Duodenal mucosa (tissue), 2 donors: ENCODE measurements at regions not wholly inside any gene's neighbourhood (a gene's known extent, or its start where the extent isn't known, plus 50 kb on each side); places are given as distances from the start of the nearest gene placed in this dataset.
"Not testable (repeated sequence)": the region's sequence is repeated elsewhere in the genome, so short reads cannot be mapped to it uniquely, and the experiment has no call there.

ENCODE experiments used
- H3K27ac ChIP-seq: one replicate; pipeline ENCODE4 v1.7.0; 2013; ENCODE audit warnings: low read depth, low read length
- H3K27me3 ChIP-seq, 2 donors: one replicate each; pipeline ENCODE4 v1.7.0; 2013; ENCODE audit warnings: low read length in 2 of 2, control low read depth in 1 of 2; ENCODE audit not compliant: insufficient read depth in 2 of 2, control insufficient read depth in 1 of 2
- H3K36me3 ChIP-seq, 2 donors: one replicate each; pipeline ENCODE4 v1.7.0; 2013; ENCODE audit warnings: low read length in 2 of 2, control low read depth in 1 of 2; ENCODE audit not compliant: insufficient read depth in 2 of 2, control insufficient read depth in 1 of 2
- H3K4me1 ChIP-seq, 2 donors: one replicate each; pipeline ENCODE4 v1.7.0; 2013; ENCODE audit warnings: low read length in 2 of 2, control low read depth in 1 of 2; ENCODE audit not compliant: insufficient read depth in 2 of 2, control insufficient read depth in 1 of 2
- H3K4me3 ChIP-seq, 2 donors: one replicate each; pipeline ENCODE4 v1.7.0; 2013; ENCODE audit warnings: low read length in 2 of 2, low read depth in 1 of 2
- H3K9ac ChIP-seq, 2 donors: one replicate each; pipeline ENCODE4 v1.7.0; 2013; ENCODE audit warnings: low read length in 2 of 2, low read depth in 1 of 2
- H3K9me3 ChIP-seq, 2 donors: one replicate each; pipeline ENCODE4 v1.7.0; 2013; ENCODE audit warnings: low read length in 2 of 2, control low read depth in 1 of 2; ENCODE audit not compliant: control insufficient read depth in 1 of 2

DNA sequence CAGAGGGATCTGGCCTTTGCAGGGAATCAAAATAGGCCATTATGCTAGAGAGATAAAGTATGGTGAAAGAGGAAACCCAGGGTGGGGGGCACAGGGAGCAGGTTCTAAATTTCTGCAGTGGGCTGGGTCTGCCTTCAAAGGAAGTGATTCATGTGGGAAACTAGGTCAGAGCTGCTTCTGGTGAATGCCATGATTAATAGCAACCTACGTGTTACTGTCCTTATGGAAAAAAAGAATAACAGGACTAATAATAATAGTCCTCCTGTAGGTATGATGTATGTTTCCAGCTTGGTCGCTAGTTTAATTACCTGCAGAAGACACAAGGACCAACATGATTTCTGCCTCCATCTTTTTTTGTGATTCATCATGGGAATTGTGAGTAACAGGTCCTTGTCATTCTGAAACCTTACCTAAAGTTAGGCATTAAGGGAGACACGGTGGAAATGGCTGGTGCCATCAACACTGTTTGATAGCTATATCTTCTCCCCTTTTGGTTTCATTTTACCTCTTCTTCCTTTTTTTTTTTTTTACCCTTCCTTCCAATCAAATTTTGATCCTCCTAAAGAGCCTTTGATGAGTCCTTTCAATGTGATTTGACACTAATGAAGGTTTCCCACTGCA is 180.4 kb downstream of the CPEB2 start:
- Histone ChIP-seq H3K36me3 (no peaks in the 10 kb centered on the region), H3K27me3 (no peaks in the 10 kb centered on the region), H3K9me3 (no peaks in the 10 kb centered on the region), H3K4me1 (no peaks in the 10 kb centered on the region), H3K4me3 (no peak overlapping the region), H3K27ac (no peak overlapping the region), H3K9ac (no peak overlapping the region)

DNA sequence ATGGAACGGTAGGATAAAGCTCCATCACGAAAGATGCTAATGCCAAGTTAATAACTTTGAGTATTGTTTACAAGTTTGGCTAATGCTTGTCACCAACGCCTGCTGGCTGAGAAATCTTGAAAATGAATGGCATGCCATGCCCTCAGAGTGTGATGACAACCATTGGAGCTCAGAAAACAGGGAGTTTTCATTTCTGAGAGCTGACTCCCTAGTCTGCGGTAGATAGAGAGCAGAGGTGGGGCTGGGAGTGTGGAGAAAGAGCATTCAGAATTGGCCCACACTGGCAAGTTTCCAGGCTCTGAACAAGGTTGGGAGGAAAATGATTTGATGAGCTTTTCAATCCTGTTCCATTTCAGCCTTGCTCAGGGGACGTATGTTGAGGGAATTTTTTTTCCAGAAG is 183.9 kb downstream of the CPEB2 start:
- no peaks in the 10 kb centered on the region for H3K36me3 ChIP-seq
- H3K27me3 ChIP-seq: no peaks in the 10 kb centered on the region
- H3K27ac ChIP-seq: no peak overlapping the region
- H3K9ac ChIP-seq: no peak overlapping the region
- H3K4me3 ChIP-seq: no peak overlapping the region
- H3K9me3 ChIP-seq: no peaks in the 10 kb centered on the region
- no peaks in the 10 kb centered on the region for H3K4me1 ChIP-seq

DNA sequence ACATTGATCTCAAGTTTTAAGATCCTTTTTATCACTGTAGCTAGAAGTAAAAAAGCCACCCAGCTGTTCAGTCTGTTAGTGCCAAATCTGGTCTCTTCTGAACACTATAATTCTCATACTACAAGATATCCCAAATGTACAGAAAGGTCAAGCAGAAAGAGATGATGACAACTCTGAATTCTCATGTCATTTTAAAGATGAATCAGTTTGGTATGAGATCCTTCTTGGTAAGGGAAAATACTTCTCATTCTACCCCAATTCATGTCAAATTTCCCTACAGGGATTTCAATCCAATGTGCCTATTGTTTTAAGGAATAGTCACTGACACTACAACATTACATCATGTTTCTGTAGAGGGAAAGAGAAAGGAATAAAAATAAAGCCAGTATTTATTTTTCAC is 184.5 kb downstream of the CPEB2 start:
- H3K4me1 ChIP-seq: no peaks in the 10 kb centered on the region
- H3K27me3 ChIP-seq: no peaks in the 10 kb centered on the region
- no peak overlapping the region for H3K4me3 ChIP-seq
- no peak overlapping the region for H3K27ac ChIP-seq
- H3K9me3 ChIP-seq: no peaks in the 10 kb centered on the region
- H3K9ac ChIP-seq: no peak overlapping the region
- H3K36me3 ChIP-seq: no peaks in the 10 kb centered on the region

GRCh38 chr4:15188605-15189539 is 186.6 kb downstream of the CPEB2 start:
- H3K4me3 ChIP-seq: no peak overlapping the region
- H3K9me3 ChIP-seq: no peaks in the 10 kb centered on the region
- no peak overlapping the region for H3K27ac ChIP-seq
- H3K4me1 ChIP-seq: no peaks in the 10 kb centered on the region
- H3K36me3 ChIP-seq: no peaks in the 10 kb centered on the region
- no peaks in the 10 kb centered on the region for H3K27me3 ChIP-seq
- no peak overlapping the region for H3K9ac ChIP-seq

- Histone ChIP-seq H3K27ac (no peak overlapping the region), H3K4me3 (no peak overlapping the region), H3K36me3 (no peaks in the 10 kb centered on the region), H3K9me3 (no peaks in the 10 kb centered on the region), H3K27me3 (no peaks in the 10 kb centered on the region), H3K9ac (no peak overlapping the region), H3K4me1 (no peaks in the 10 kb centered on the region)
These were observed 192.2 kb downstream of the CPEB2 start for GRCh38 chr4:15194520-15194919.

DNA sequence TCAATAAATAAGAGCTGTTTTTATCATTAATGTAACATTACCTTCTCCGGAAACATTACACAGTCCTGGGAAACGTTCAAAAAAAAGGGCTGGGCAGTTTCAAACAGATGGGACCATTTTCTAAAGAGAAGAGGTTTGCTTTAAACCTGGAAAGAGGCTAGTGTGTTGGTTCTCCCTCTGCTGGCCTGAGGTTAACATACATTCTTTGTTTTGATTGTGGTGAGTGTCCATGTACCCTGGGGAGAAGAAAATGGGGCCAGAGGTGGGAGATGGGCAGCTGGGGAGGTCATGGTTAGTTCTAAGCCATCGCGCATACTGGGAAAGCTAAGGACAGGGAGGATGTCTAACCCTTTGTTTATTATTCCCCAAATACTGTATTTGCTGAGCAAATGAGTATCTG is 194.7 kb downstream of the CPEB2 start:
- Histone ChIP-seq H3K36me3 (no peaks in the 10 kb centered on the region), H3K4me3 (no peak overlapping the region), H3K27me3 (no peaks in the 10 kb centered on the region), H3K4me1 (no peaks in the 10 kb centered on the region), H3K9ac (no peak overlapping the region), H3K9me3 (no peaks in the 10 kb centered on the region), H3K27ac (no peak overlapping the region)

GRCh38 chr4:15198070-15198727 is 195.9 kb downstream of the CPEB2 start:
- Histone ChIP-seq H3K27me3 (no peaks in the 10 kb centered on the region), H3K4me3 (no peak overlapping the region), H3K36me3 (no peaks in the 10 kb centered on the region), H3K4me1 (no peaks in the 10 kb centered on the region), H3K9me3 (no peaks in the 10 kb centered on the region), H3K27ac (no peak overlapping the region), H3K9ac (no peak overlapping the region)

GRCh38 chr4:15201782-15202181 is 199.5 kb downstream of the CPEB2 start:
- Histone ChIP-seq H3K27ac (no peak overlapping the region), H3K36me3 (no peaks in the 10 kb centered on the region), H3K9ac (no peak overlapping the region), H3K4me1 (no peaks in the 10 kb centered on the region), H3K9me3 (no peaks in the 10 kb centered on the region), H3K27me3 (no peaks in the 10 kb centered on the region), H3K4me3 (no peak overlapping the region)

DNA sequence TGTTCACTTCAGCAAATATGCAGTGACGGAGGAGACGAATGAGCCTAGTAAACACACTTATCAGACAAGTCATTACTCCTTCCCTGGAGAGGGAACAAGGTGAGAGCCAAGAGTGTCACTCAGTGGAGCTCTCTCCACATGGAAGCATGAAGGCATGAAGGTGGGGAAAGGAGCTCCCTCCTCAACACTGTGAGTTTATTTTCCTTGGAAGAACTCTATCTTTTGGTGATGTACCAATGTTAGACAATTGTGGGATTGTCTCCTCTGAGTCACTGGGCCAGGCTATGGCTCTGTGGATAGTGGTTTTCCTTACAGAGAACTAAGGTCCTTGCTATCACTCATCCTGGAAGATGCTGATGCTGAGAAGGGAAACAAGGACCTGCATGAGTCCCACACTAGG is 200.2 kb downstream of the CPEB2 start:
- Histone ChIP-seq H3K9ac (no peak overlapping the region), H3K36me3 (no peaks in the 10 kb centered on the region), H3K27me3 (no peaks in the 10 kb centered on the region), H3K4me3 (no peak overlapping the region), H3K27ac (no peak overlapping the region), H3K4me1 (no peaks in the 10 kb centered on the region), H3K9me3 (no peaks in the 10 kb centered on the region)

DNA sequence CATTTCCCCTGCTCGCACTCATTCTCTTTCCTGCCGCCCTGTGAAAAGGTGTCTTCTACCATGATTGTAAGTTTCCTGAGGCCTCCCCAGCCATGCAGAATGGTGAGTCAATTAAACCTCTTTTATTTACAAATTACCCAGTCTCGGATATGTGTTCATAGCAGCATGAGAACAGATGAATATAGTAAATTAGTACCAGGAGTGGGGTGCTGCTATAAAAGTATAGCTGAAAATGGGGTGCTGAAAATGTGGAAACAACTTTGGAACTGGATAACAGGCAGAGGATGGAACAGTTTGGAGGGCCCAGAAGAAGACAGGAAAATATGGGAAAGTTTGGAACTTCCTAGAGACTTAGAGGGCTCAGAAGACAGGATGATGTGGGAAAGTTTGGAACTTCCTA is 204.2 kb downstream of the CPEB2 start:
- not testable (repeated sequence) for H3K9me3 ChIP-seq, H3K4me3 ChIP-seq, H3K27me3 ChIP-seq, H3K4me1 ChIP-seq, H3K9ac ChIP-seq, H3K36me3 ChIP-seq, H3K27ac ChIP-seq
